NCI-H2081 treated with DMSO at 0.1 percent for 48 hours (cell line): ENCODE measurements at regions not wholly inside any gene's neighbourhood (a gene's known extent, or its start where the extent isn't known, plus 50 kb on each side); places are given as distances from the start of the nearest gene placed in this dataset.
"Not testable (repeated sequence)": the region's sequence is repeated elsewhere in the genome, so short reads cannot be mapped to it uniquely, and the experiment has no call there.

ENCODE experiments used
- DNase-seq: peaks from one replicate; lab custom pipeline; 2025; lab: John Stamatoyannopoulos, UW

DNA sequence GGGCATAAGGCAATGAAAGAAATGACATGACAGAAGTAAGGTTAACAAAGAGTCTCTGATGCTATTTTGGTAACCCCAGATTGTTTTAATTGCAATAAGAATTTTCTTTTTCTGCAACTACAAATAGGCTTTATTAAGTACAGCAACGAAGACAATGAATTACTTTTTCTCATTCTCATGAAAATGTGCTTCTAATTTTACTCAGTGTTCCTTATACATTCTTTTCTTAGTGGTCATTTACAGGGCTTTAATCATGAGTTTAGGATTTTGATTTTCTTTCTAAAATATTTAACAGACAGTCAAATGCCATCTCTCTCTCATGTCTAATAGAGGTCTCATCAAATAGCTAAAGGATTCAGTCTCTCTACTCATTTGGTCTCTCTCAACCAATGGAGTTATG, 452.1 kb downstream of the RAP2B start:
- no peak for DNase-seq

DNA sequence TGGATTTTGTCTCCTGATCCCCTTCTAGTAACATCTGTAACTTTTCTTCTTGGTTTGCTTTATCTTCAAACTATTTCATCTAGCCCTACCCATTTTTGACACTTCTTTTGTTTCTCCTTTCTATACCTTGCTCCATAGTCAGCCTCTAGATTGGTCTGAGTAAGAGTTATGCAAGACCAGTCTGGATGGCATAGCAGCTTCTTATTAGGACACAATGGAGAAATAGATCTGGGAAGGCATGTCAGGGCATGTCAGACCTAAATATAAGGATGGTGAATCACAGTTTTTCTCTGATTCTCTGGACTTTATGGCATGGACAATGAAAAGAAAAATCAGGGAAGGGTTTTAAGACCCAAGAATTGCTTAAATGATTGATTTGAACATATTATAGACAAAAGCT, 452.5 kb downstream of the RAP2B start:
- no peak for DNase-seq

DNA sequence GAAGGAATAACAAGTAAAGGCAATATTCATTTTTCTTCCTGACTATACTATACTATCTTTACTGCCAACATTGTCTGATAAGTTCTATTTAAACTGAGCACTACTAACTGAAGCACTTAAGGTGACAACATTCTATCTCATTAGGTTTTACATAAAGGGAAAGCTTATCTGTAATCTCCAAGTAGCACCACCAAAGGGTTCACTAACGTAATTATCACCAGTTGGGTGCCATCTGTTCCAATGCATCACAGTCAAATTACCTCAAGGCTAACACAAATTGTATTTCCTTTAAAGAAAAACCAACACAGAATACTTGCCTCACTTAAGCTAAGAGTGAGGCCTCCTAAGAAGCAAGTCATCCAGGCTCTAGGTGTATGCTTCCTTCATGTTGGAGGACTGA, 453.8 kb downstream of the RAP2B start:
- no peak for DNase-seq

GRCh38 chr3:153617463-153617862, 455.4 kb downstream of the RAP2B start:
- DNase-seq: no peak

DNA sequence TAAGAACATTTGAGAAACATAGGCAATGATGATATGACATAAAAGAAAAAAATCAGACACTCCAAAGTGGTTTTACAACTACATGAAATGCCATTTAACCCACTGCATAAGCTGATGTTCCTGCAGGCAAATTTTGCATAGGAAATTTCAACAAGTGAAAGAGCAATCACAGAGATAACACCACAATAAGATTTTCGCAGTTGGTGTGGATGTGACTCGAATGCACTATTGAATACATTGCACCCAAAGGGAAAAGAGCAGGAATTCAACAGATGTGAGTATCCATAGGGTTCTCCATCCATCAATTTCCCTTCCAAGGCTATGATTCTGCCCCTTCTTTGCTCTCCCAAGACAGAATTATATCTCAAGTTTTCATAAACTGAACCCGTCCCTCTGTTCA, 456.1 kb downstream of the RAP2B start:
- no peak for DNase-seq

DNA sequence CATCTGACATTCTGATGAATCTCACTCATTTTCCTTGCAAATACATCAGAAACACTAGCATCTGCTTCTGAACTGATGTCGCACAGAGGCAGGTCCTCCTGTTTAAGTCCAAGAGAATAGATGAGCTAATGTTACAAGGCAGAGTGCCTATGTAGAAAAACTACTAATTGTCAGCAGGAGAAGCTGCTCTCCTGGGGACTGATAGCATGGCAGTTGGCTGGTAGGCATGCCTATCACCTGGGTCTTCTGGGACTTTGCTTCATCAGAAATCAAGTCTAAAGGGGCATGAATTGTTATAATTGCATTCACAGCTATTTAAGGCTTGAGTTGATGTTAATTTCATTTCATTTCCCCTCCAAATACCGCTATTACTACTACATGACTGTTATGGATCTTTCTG, 457.2 kb downstream of the RAP2B start:
- DNase-seq: no peak

GRCh38 chr3:153621953-153622352, 459.9 kb downstream of the RAP2B start:
- DNase-seq: no peak

DNA sequence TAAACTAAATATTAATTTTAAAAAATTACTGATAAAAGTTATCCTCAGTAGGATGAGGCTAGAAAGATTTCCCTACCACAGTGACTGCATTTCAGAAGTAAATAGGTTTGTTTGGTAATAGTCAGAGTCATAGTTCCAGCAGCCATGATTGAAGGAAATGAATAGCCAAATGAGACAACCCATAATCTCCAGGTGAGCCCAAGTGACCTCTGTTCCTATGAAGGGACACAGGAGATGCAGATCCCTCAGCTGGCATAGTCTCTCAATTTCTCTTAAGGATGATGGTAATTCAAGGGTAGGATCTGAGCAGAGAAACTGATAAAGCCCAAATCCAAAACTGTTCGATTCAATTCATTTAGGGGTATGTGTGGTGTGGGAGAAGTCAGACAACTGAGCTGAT, 461.8 kb downstream of the RAP2B start:
- DNase-seq: no peak

GRCh38 chr3:153624310-153625030, 462.4 kb downstream of the RAP2B start:
- no peak for DNase-seq

DNA sequence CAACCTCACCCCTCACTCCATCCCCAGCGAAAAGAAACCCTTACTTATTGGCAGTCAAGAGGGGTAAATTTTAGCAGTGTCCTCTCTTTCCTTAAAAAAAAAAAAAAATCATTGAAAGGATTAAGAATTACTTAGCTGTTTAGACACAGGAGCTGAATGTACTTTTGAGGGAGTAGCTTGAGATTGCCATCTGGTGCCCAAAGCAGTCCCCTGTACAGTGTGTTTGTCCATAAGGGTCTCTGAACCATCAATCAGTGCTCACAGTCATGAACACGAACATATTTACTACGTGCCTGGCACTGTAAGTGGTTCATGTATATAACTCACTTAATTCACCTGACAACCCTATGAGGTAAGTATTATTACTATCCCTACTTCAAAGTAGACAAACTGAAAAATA, 463.5 kb downstream of the RAP2B start:
- no peak for DNase-seq

DNA sequence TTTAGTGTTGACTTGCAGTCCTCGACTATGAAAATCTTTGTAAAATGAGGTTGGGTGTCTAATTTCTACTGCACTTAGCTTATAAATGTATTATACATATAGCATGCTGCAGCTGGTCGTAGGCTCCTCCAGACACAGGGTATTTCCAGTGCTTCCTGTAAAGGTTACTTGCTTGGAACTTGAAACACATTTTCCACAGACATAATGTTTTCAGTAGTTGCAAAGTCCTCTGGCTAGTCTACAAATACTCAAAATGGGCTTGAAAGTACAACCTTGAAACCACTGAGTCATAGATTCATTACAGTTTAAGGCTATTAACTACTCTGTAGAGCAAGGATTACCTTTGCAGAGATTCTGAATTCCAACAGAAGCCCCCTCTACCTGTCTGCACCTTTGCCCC, 464.1 kb downstream of the RAP2B start:
- no peak for DNase-seq

DNA sequence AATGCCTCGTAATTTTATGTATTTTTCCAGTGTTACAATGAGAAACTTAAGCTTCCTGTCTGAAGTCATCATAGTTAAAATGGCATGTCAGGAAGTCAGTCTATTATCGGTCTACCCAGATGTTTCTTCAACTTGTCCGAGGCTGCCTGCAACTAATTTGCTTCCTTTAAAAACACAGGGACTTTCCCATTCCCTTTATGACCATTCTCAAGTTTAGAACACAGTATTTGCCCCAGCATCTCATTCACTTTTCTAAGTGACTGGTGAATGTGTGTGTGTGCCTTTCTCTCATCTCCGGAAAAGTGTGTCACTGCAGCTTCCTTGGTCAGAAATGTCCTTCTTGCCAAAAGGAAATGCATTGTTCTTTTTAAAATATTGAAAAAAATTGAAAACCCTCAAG, 466.6 kb downstream of the RAP2B start:
- DNase-seq: no peak

- no peak for DNase-seq
Measured at GRCh38 chr3:153629148-153629547, 467.1 kb downstream of the RAP2B start.

GRCh38 chr3:153631102-153631501, 469.1 kb downstream of the RAP2B start:
- no peak for DNase-seq

- DNase-seq: no peak
Measured at GRCh38 chr3:153631664-153632063, 469.6 kb downstream of the RAP2B start.

DNA sequence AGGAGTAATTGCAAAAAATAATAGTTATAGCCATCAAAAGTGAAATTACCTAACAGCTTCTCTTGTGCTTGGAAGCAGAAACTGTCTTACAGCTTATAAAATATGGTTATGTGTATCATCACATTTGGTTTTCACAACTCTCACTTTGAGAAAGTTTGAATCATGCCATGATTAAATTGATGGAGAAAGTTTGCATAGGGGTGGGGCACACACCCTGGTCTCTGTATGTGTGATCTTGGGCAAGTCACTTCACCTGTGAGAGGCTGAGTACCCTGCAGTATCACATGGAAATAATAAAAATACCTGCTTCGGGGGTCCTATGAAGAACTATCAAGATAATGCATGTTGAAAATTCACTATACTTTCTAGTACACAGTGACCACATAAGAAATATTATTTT, 471.4 kb downstream of the RAP2B start:
- no peak for DNase-seq

- DNase-seq: no peak
Measured at GRCh38 chr3:153634683-153635082, 472.7 kb downstream of the RAP2B start.

DNA sequence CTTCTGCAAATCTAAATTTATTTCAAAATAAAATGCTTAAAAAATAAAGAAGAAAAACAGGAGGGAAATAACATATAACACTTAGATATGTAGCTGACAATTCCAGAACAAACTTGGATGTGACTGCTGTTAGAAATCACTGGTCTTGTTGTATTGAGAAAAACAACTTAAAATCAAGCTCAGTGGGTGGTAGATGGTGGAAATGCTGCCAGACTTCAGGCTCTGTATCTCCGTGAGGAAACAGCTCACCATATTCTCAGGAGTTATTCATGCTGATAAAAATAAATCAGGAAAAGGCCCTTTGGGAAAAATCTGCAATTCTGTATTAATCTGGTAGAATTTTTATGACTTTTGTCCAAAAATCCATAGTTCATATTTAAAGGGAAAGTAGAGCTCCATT, 477.6 kb downstream of the RAP2B start:
- no peak for DNase-seq

- DNase-seq: no peak
Measured at GRCh38 chr3:153640689-153641665, 479.0 kb downstream of the RAP2B start.

- not testable (repeated sequence) for DNase-seq
Measured at GRCh38 chr3:153642576-153642975, 478.6 kb upstream of the ARHGEF26 start.

- DNase-seq: not testable (repeated sequence)
Measured at GRCh38 chr3:153643471-153643870, 477.7 kb upstream of the ARHGEF26 start.

GRCh38 chr3:153649286-153649839, 471.8 kb upstream of the ARHGEF26 start:
- no peak for DNase-seq

DNA sequence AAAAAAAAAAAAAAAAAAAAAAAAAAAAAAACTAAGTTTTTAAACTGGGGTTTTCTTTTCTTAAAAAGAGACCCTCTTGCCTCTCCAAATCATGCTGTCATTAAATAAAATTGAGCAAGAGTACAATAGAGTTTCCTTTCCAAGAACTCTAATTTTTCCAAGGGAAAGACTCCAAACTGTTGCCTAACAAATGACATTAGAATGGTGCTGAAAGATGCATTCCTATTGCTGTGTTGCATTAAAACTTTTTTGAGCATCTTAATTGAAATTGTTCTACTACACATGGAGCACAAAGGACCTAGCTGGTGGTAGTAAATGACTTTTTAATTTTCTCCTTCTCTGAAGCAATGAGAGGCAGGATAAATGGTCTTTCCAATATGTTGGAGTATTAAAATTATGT, 469.1 kb upstream of the ARHGEF26 start:
- DNase-seq: no peak
